ENCODE measurements at regions not wholly inside any gene's neighbourhood (a gene's known extent, or its start where the extent isn't known, plus 50 kb on each side); places are given as distances from the start of the nearest gene placed in this dataset.
A peak's percentile ranks its signal among the peaks of the same experiment; 100 is the strongest.

DNA sequence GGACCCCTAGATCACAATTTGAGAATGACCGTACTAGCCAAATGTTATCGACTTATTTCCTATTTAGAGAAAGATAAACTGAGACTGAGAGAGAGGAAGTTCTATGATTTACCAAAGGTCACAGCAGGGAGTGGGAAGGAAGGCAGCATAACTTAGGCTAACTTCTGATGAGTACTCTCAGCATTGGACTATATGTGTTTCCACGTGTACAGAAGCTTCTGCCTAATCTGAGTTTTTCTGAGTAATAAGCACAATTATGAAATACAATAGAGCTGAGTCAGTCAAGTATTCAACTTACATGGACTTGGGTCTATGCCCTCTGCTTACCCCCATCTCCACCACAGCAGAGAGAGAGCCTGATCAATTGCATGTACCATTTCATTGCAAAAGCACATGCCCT lies 88.1 kb upstream of the HIVEP3 start:
- peaks cover 8% of the 10 kb centered on the region; the same call in 1 of the 2 replicates for H3F3A ChIP-seq (ENCODE audit: insufficient read depth)
- no peak overlapping the region for H3K9ac ChIP-seq
- in situ Hi-C loops (cut with MboI) = no loop called here
- TF ChIP-seq EZH2 (IDR thresholded peaks at IDR 0.05; ENCODE audit: insufficient read depth, poor library complexity, severe bottlenecking) = no peak
- no peak for TF ChIP-seq EZH2phosphoT487 (IDR thresholded peaks at IDR 0.05; ENCODE audit: insufficient read depth, low read depth)
- H3K4me3 ChIP-seq = no peak overlapping the region
- no peak overlapping the region for H3K27ac ChIP-seq
- H2AFZ ChIP-seq = no peak overlapping the region
- no peaks in the 10 kb centered on the region; the same call in 1 of the 2 replicates for H4K20me1 ChIP-seq (ENCODE audit: insufficient read depth)
- peaks cover 4% of the 10 kb centered on the region; the same call in 1 of the 2 replicates for H3K4me1 ChIP-seq (ENCODE audit: insufficient read depth)
- DNase-seq = peak; percentile 56
- no peaks in the 10 kb centered on the region for H3K79me2 ChIP-seq (ENCODE audit: insufficient read depth)
- no peaks in the 10 kb centered on the region for H3K27me3 ChIP-seq (replicated peaks; ENCODE audit: insufficient read depth)
- no peaks in the 10 kb centered on the region for H3K9me2 ChIP-seq (ENCODE audit: insufficient read depth)
- H3K36me3 ChIP-seq (ENCODE audit: low read depth) = no peaks in the 10 kb centered on the region
- no peaks in the 10 kb centered on the region for H3K9me3 ChIP-seq (ENCODE audit: low read depth)
- no peak overlapping the region for H3K4me2 ChIP-seq (ENCODE audit: unreplicated experiment)
- 72 to 80% methylated on average over 3 of the region's 3 CpGs for WGBS, 2 experiments (ENCODE audit: low coverage in 1 of 2, low lambda C conversion rate in 2 of 2, missing lambda C conversion rate in 2 of 2)

DNA sequence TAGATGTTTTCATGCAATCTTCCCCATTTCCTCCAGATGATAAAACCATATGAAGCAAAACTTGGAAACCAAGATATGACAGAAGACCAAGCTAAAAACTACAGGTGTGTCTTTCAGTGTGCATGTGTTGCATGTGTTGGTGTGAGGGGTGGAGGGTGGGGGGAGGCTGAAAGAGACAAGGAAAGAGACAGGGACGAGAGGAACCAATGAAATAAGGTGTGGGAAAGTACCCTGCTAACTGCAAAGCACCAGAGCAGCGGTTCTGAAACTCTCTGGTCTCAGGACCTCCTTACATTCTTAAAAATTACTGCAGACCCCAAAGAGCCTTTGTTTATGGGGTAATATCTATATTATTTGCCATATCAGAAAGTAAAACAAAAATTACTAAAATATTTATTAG lies 87.4 kb upstream of the HIVEP3 start:
- Histone ChIP-seq H3K27ac (no peak overlapping the region), H3F3A (ENCODE audit: insufficient read depth) (peaks cover 8% of the 10 kb centered on the region; the same call in 1 of the 2 replicates), H3K36me3 (ENCODE audit: low read depth) (no peaks in the 10 kb centered on the region), H3K4me3 (no peak overlapping the region), H3K9me2 (ENCODE audit: insufficient read depth) (no peaks in the 10 kb centered on the region), H3K9me3 (ENCODE audit: low read depth) (no peaks in the 10 kb centered on the region), H3K4me2 (ENCODE audit: unreplicated experiment) (no peak overlapping the region), H4K20me1 (ENCODE audit: insufficient read depth) (no peaks in the 10 kb centered on the region; the same call in 1 of the 2 replicates), H3K27me3 (replicated peaks; ENCODE audit: insufficient read depth) (no peaks in the 10 kb centered on the region), H3K9ac (no peak overlapping the region), H2AFZ (no peak overlapping the region), H3K4me1 (ENCODE audit: insufficient read depth) (peaks cover 4% of the 10 kb centered on the region; the same call in 1 of the 2 replicates), H3K79me2 (ENCODE audit: insufficient read depth) (no peaks in the 10 kb centered on the region)
- 84 to 91% methylated on average over 2 of the region's 2 CpGs for WGBS, 2 experiments (ENCODE audit: low coverage in 1 of 2, low lambda C conversion rate in 2 of 2, missing lambda C conversion rate in 2 of 2)
- DNase-seq = no peak
- in situ Hi-C loops (cut with MboI) = no loop called here
- no peak for TF ChIP-seq EZH2 (IDR thresholded peaks at IDR 0.05; ENCODE audit: insufficient read depth, poor library complexity, severe bottlenecking)
- TF ChIP-seq EZH2phosphoT487 (IDR thresholded peaks at IDR 0.05; ENCODE audit: insufficient read depth, low read depth) = no peak

DNA sequence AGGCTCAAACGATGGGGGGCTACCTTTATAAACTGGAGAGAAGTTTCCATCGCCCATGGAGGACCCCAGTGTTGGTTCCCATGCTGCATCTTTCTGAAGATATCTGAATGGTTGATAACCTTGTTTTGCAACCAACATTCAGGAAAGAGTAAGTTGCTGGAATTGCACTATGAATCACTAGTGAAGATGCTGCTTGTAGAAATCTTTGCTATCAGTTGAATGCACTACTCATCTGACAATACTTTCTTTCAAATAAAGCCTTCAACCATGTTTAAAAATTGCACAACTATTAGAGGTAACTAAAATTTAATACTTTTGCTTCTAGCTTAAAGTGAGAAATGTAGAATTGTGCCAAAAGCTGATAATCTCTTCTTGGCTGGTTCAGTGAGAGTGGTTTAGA lies 86.8 kb upstream of the HIVEP3 start:
- Histone ChIP-seq H3K79me2 (ENCODE audit: insufficient read depth) (no peaks in the 10 kb centered on the region), H3F3A (ENCODE audit: insufficient read depth) (peaks cover 8% of the 10 kb centered on the region; the same call in 1 of the 2 replicates), H3K9me3 (ENCODE audit: low read depth) (no peaks in the 10 kb centered on the region), H3K27ac (no peak overlapping the region), H3K36me3 (ENCODE audit: low read depth) (no peaks in the 10 kb centered on the region), H3K4me2 (ENCODE audit: unreplicated experiment) (no peak overlapping the region), H2AFZ (no peak overlapping the region), H3K4me3 (no peak overlapping the region), H3K4me1 (ENCODE audit: insufficient read depth) (peaks cover 4% of the 10 kb centered on the region; the same call in 1 of the 2 replicates), H3K9me2 (ENCODE audit: insufficient read depth) (no peaks in the 10 kb centered on the region), H3K27me3 (replicated peaks; ENCODE audit: insufficient read depth) (no peaks in the 10 kb centered on the region), H4K20me1 (ENCODE audit: insufficient read depth) (no peaks in the 10 kb centered on the region; the same call in 1 of the 2 replicates), H3K9ac (no peak overlapping the region)
- TF ChIP-seq EZH2 (IDR thresholded peaks at IDR 0.05; ENCODE audit: insufficient read depth, poor library complexity, severe bottlenecking) (no peak), EZH2phosphoT487 (IDR thresholded peaks at IDR 0.05; ENCODE audit: insufficient read depth, low read depth) (no peak)
- in situ Hi-C loops (cut with MboI) = no loop called here
- peak; percentile 8 for DNase-seq
- WGBS, 2 experiments (ENCODE audit: low coverage in 1 of 2, low lambda C conversion rate in 2 of 2, missing lambda C conversion rate in 2 of 2) = 91 to 93% methylated on average over 2 of the region's 2 CpGs

DNA sequence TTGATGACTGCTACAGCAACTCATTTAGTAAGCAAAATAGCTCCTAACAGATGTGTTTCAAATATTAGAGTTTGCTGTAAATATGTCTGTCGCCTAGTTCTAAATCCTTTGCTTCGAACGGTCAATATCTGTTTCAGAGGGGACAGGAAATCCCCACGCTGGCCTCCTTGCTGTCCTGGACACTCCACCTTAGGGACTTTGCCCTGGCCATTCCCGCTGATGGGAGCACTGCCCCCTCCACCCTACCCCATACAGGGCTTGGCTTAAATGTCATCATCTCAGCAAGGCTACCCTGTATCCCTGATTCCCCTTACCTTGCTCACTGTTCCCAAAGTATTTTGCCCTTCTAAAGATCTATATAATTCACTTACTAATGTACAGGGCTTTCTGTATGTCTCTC lies 86.1 kb upstream of the HIVEP3 start:
- no peak overlapping the region for H3K27ac ChIP-seq
- no peak overlapping the region for H2AFZ ChIP-seq
- peaks cover 4% of the 10 kb centered on the region; the same call in 1 of the 2 replicates for H3K4me1 ChIP-seq (ENCODE audit: insufficient read depth)
- peaks cover 8% of the 10 kb centered on the region; the same call in 1 of the 2 replicates for H3F3A ChIP-seq (ENCODE audit: insufficient read depth)
- TF ChIP-seq EZH2 (IDR thresholded peaks at IDR 0.05; ENCODE audit: insufficient read depth, poor library complexity, severe bottlenecking) (no peak), EZH2phosphoT487 (IDR thresholded peaks at IDR 0.05; ENCODE audit: insufficient read depth, low read depth) (no peak)
- H3K9ac ChIP-seq = no peak overlapping the region
- H3K4me2 ChIP-seq (ENCODE audit: unreplicated experiment) = no peak overlapping the region
- H3K79me2 ChIP-seq (ENCODE audit: insufficient read depth) = no peaks in the 10 kb centered on the region
- H3K27me3 ChIP-seq (replicated peaks; ENCODE audit: insufficient read depth) = no peaks in the 10 kb centered on the region
- in situ Hi-C loops (cut with MboI) = no loop called here
- no peaks in the 10 kb centered on the region for H3K9me3 ChIP-seq (ENCODE audit: low read depth)
- WGBS, 2 experiments (ENCODE audit: low coverage in 1 of 2, low lambda C conversion rate in 2 of 2, missing lambda C conversion rate in 2 of 2) = 88 to 93% methylated on average over 5 of the region's 5 CpGs
- H3K36me3 ChIP-seq (ENCODE audit: low read depth) = no peaks in the 10 kb centered on the region
- DNase-seq = no peak
- no peak overlapping the region for H3K4me3 ChIP-seq
- no peaks in the 10 kb centered on the region; the same call in 1 of the 2 replicates for H4K20me1 ChIP-seq (ENCODE audit: insufficient read depth)
- H3K9me2 ChIP-seq (ENCODE audit: insufficient read depth) = no peaks in the 10 kb centered on the region

Data from GM23248 (cell line).